Activated CD8-positive, alpha-beta T cell treated with anti-CD3 and anti-CD28 coated beads, Interleukin-2, amount 10 ng/mL, durations not matched to agents 7 days and 5 days (primary cell): ENCODE measurements at regions not wholly inside any gene's neighbourhood (a gene's known extent, or its start where the extent isn't known, plus 50 kb on each side); places are given as distances from the start of the nearest gene placed in this dataset.

Experiments
- ATAC-seq: fragments of 150-1000 bp; cut with Tn5 transposase; one replicate; pipeline ENCODE4 v1.10.0; 2021; ENCODE audit warnings: moderate library complexity
- CTCF ChIA-PET: fragments of 350-600 bp; sonication (Branson Sonifier 250); formaldehyde crosslinking; loops from one replicate; lab custom pipeline; 2021; ENCODE audit warnings: antibody characterized with exemption; lab: Charles Lee
- POLR2A ChIA-PET: fragments of 350-600 bp; sonication (Branson Sonifier 250); formaldehyde crosslinking; loops from one replicate; lab custom pipeline; 2021; ENCODE audit warnings: antibody characterized with exemption; lab: Charles Lee
- DNase-seq: peaks from one replicate; pipeline ENCODE4 v3.0.0-alpha.2; 2020
- H3K27ac Mint-ChIP-seq: one replicate; pipeline ENCODE4 v1.8.0; 2021; ENCODE audit warnings: mild to moderate bottlenecking, mixed read lengths
- H3K27me3 Mint-ChIP-seq: one replicate; pipeline ENCODE4 v1.8.0; 2021; ENCODE audit warnings: low read depth, mixed read lengths
- H3K36me3 Mint-ChIP-seq: one replicate; pipeline ENCODE4 v1.8.0; 2021; ENCODE audit warnings: low read depth, mixed read lengths
- H3K4me1 Mint-ChIP-seq: one replicate; pipeline ENCODE4 v1.8.0; 2021; ENCODE audit warnings: low read depth, mixed read lengths
- H3K4me3 Mint-ChIP-seq: one replicate; pipeline ENCODE4 v1.8.0; 2021; ENCODE audit warnings: mild to moderate bottlenecking, mixed read lengths
- H3K9me3 Mint-ChIP-seq: one replicate; pipeline ENCODE4 v1.8.0; 2022; ENCODE audit warnings: mixed read lengths; ENCODE audit not compliant: insufficient read depth

- ChIA-PET CTCF (no interaction called here), POLR2A (no interaction called here)
- no peaks in the 10 kb centered on the region for H3K36me3 Mint-ChIP-seq
Observed at GRCh38 chr18:8458546-8459215, 150.6 kb upstream of the RAB12 start.

GRCh38 chr18:8460748-8461147 is 148.5 kb upstream of the RAB12 start:
- H3K4me3 Mint-ChIP-seq = no peak overlapping the region
- ATAC-seq = no peak

More at GRCh38 chr18:8458546-8459215, 150.6 kb upstream of the RAB12 start:
- H3K27me3 Mint-ChIP-seq = no peaks in the 10 kb centered on the region
- no peaks in the 10 kb centered on the region for H3K9me3 Mint-ChIP-seq
- ATAC-seq (no peak), DNase-seq (no peak)
- no peak overlapping the region for H3K4me3 Mint-ChIP-seq
- no peaks in the 10 kb centered on the region for H3K4me1 Mint-ChIP-seq
- no peak overlapping the region for H3K27ac Mint-ChIP-seq

GRCh38 chr18:8461544-8461943 is 147.7 kb upstream of the RAB12 start:
- H3K27me3 Mint-ChIP-seq = no peaks in the 10 kb centered on the region
- no peaks in the 10 kb centered on the region for H3K4me1 Mint-ChIP-seq
- H3K36me3 Mint-ChIP-seq = no peaks in the 10 kb centered on the region
- DNase-seq (no peak), ATAC-seq (no peak)
- ChIA-PET CTCF (no interaction called here), POLR2A (no interaction called here)
- H3K4me3 Mint-ChIP-seq = no peak overlapping the region
- no peak overlapping the region for H3K27ac Mint-ChIP-seq
- no peaks in the 10 kb centered on the region for H3K9me3 Mint-ChIP-seq

More at GRCh38 chr18:8460748-8461147, 148.5 kb upstream of the RAB12 start:
- no peak for DNase-seq
- no peaks in the 10 kb centered on the region for H3K36me3 Mint-ChIP-seq
- ChIA-PET CTCF (no interaction called here), POLR2A (no interaction called here)
- no peaks in the 10 kb centered on the region for H3K27me3 Mint-ChIP-seq
- H3K4me1 Mint-ChIP-seq = no peaks in the 10 kb centered on the region
- no peak overlapping the region for H3K27ac Mint-ChIP-seq
- no peaks in the 10 kb centered on the region for H3K9me3 Mint-ChIP-seq

- H3K4me3 Mint-ChIP-seq = no peak overlapping the region
- POLR2A ChIA-PET = no interaction called here
- CTCF ChIA-PET = no interaction called here
- no peaks in the 10 kb centered on the region for H3K9me3 Mint-ChIP-seq
- ATAC-seq = no peak
- H3K27me3 Mint-ChIP-seq = no peaks in the 10 kb centered on the region
- no peak for DNase-seq
- H3K4me1 Mint-ChIP-seq = no peaks in the 10 kb centered on the region
- H3K27ac Mint-ChIP-seq = no peak overlapping the region
- no peaks in the 10 kb centered on the region for H3K36me3 Mint-ChIP-seq
Observed at GRCh38 chr18:8462651-8463185, 146.5 kb upstream of the RAB12 start.

GRCh38 chr18:8463791-8464190 is 145.4 kb upstream of the RAB12 start:
- H3K4me3 Mint-ChIP-seq = no peak overlapping the region
- no peaks in the 10 kb centered on the region for H3K27me3 Mint-ChIP-seq
- no peak for DNase-seq
- no peak overlapping the region for H3K27ac Mint-ChIP-seq
- CTCF ChIA-PET = no interaction called here
- ATAC-seq = no peak
- no peaks in the 10 kb centered on the region for H3K36me3 Mint-ChIP-seq
- H3K9me3 Mint-ChIP-seq = no peaks in the 10 kb centered on the region
- POLR2A ChIA-PET = no interaction called here
- H3K4me1 Mint-ChIP-seq = no peaks in the 10 kb centered on the region

GRCh38 chr18:8468191-8468590 is 141.0 kb upstream of the RAB12 start:
- ChIA-PET CTCF (no interaction called here), POLR2A (no interaction called here)
- Mint-ChIP-seq H3K4me1 (peaks cover under 1% of the 10 kb centered on the region), H3K27me3 (no peaks in the 10 kb centered on the region), H3K27ac (no peak overlapping the region), H3K36me3 (no peaks in the 10 kb centered on the region), H3K9me3 (no peaks in the 10 kb centered on the region), H3K4me3 (no peak overlapping the region)
- DNase-seq (no peak), ATAC-seq (no peak)

GRCh38 chr18:8468921-8469335 is 140.3 kb upstream of the RAB12 start:
- ATAC-seq (no peak), DNase-seq (no peak)
- H3K4me1 Mint-ChIP-seq = peaks cover 2% of the 10 kb centered on the region
- no peaks in the 10 kb centered on the region for H3K27me3 Mint-ChIP-seq
- no peak overlapping the region for H3K27ac Mint-ChIP-seq
- H3K9me3 Mint-ChIP-seq = no peaks in the 10 kb centered on the region
- no peak overlapping the region for H3K4me3 Mint-ChIP-seq
- ChIA-PET CTCF (no interaction called here), POLR2A (interaction anchor here (0.8 kb wide), 1 partner anchor 10 kb away, joined by 3 read pairs; no protein-coding TSS in a partner anchor)
- no peaks in the 10 kb centered on the region for H3K36me3 Mint-ChIP-seq

GRCh38 chr18:8469544-8470130 is 139.6 kb upstream of the RAB12 start:
- H3K4me1 Mint-ChIP-seq = peaks cover 2% of the 10 kb centered on the region
- ChIA-PET CTCF (no interaction called here), POLR2A (interaction anchor here (0.8 kb wide), 1 partner anchor 9 kb away, joined by 3 read pairs; no protein-coding TSS in a partner anchor)
- no peak for ATAC-seq
- H3K27me3 Mint-ChIP-seq = peaks cover 2% of the 10 kb centered on the region
- no peak for DNase-seq
- no peaks in the 10 kb centered on the region for H3K9me3 Mint-ChIP-seq
- no peak overlapping the region for H3K27ac Mint-ChIP-seq
- no peaks in the 10 kb centered on the region for H3K36me3 Mint-ChIP-seq
- H3K4me3 Mint-ChIP-seq = no peak overlapping the region

GRCh38 chr18:8471372-8471771 is 137.9 kb upstream of the RAB12 start:
- Mint-ChIP-seq H3K4me3 (no peak overlapping the region), H3K27ac (no peak overlapping the region), H3K27me3 (peaks cover 10% of the 10 kb centered on the region), H3K36me3 (no peaks in the 10 kb centered on the region), H3K9me3 (no peaks in the 10 kb centered on the region), H3K4me1 (peaks cover 2% of the 10 kb centered on the region)
- DNase-seq (no peak), ATAC-seq (no peak)
- CTCF ChIA-PET = no interaction called here
- POLR2A ChIA-PET = no interaction called here

GRCh38 chr18:8474661-8475060 is 134.6 kb upstream of the RAB12 start:
- Mint-ChIP-seq H3K27me3 (peaks cover 12% of the 10 kb centered on the region), H3K4me1 (peaks cover 2% of the 10 kb centered on the region), H3K4me3 (no peak overlapping the region), H3K36me3 (no peaks in the 10 kb centered on the region), H3K9me3 (no peaks in the 10 kb centered on the region), H3K27ac (no peak overlapping the region)
- ChIA-PET CTCF (no interaction called here), POLR2A (no interaction called here)
- ATAC-seq (no peak), DNase-seq (no peak)

- H3K36me3 Mint-ChIP-seq = no peaks in the 10 kb centered on the region
- DNase-seq = no peak
- peaks cover 12% of the 10 kb centered on the region for H3K27me3 Mint-ChIP-seq
- H3K9me3 Mint-ChIP-seq = no peaks in the 10 kb centered on the region
- H3K27ac Mint-ChIP-seq = no peak overlapping the region
- ChIA-PET CTCF (interaction anchor here (2.1 kb wide), 1 partner anchor 16 kb away, joined by 5 read pairs; no protein-coding TSS in a partner anchor), POLR2A (no interaction called here)
- ATAC-seq = no peak
- no peak overlapping the region for H3K4me3 Mint-ChIP-seq
- H3K4me1 Mint-ChIP-seq = peaks cover 2% of the 10 kb centered on the region
Observed at GRCh38 chr18:8477615-8478014, 131.6 kb upstream of the RAB12 start.
